Stimulated activated CD8-positive, alpha-beta memory T cell treated with anti-CD3 and anti-CD28 coated beads, Interleukin-4, amount 100 ng/mL, for 48 hours (primary cell): ENCODE measurements at regions not wholly inside any gene's neighbourhood (a gene's known extent, or its start where the extent isn't known, plus 50 kb on each side); places are given as distances from the start of the nearest gene placed in this dataset.
"Not testable (repeated sequence)": the region's sequence is repeated elsewhere in the genome, so short reads cannot be mapped to it uniquely, and the experiment has no call there.

Experiments used
- DNase-seq: peaks from one replicate; pipeline ENCODE4 v3.0.0-alpha.2; 2020

GRCh38 chr10:21285742-21286331 lies 239.6 kb downstream of the SKIDA1 start:
- no peak for DNase-seq

GRCh38 chr10:21285207-21285606 lies 240.3 kb downstream of the SKIDA1 start:
- DNase-seq: no peak

GRCh38 chr10:21284301-21284700 lies 241.2 kb downstream of the SKIDA1 start:
- DNase-seq: no peak

- DNase-seq: not testable (repeated sequence)
Measured at GRCh38 chr10:21283053-21283452, 242.4 kb downstream of the SKIDA1 start.

GRCh38 chr10:21281765-21282484 lies 243.6 kb downstream of the SKIDA1 start:
- no peak for DNase-seq

GRCh38 chr10:21280971-21281572 lies 244.4 kb downstream of the SKIDA1 start:
- DNase-seq: no peak

GRCh38 chr10:21280037-21280436 lies 245.4 kb downstream of the SKIDA1 start:
- no peak for DNase-seq

- DNase-seq: no peak
Measured at GRCh38 chr10:21279217-21279575, 246.3 kb downstream of the SKIDA1 start.

GRCh38 chr10:21278491-21279216 lies 246.8 kb downstream of the SKIDA1 start:
- peak; percentile 94 for DNase-seq

- no peak for DNase-seq
Measured at GRCh38 chr10:21273400-21273968, 252.0 kb downstream of the SKIDA1 start.

- no peak for DNase-seq
Measured at GRCh38 chr10:21272643-21273399, 252.7 kb downstream of the SKIDA1 start.

GRCh38 chr10:21270976-21271375 lies 254.5 kb downstream of the SKIDA1 start:
- no peak for DNase-seq

GRCh38 chr10:21269289-21269688 lies 256.2 kb downstream of the SKIDA1 start:
- no peak for DNase-seq

GRCh38 chr10:21265622-21266021 lies 259.9 kb downstream of the SKIDA1 start:
- DNase-seq: no peak

GRCh38 chr10:21264271-21264670 lies 261.2 kb downstream of the SKIDA1 start:
- DNase-seq: no peak

- DNase-seq: no peak
Measured at GRCh38 chr10:21263839-21264238, 261.6 kb downstream of the SKIDA1 start.

GRCh38 chr10:21263263-21263803 lies 262.1 kb downstream of the SKIDA1 start:
- no peak for DNase-seq

GRCh38 chr10:21261842-21262294 lies 263.6 kb downstream of the SKIDA1 start:
- DNase-seq: no peak

GRCh38 chr10:21260506-21261149 lies 264.9 kb downstream of the SKIDA1 start:
- DNase-seq: no peak

- no peak for DNase-seq
Measured at GRCh38 chr10:21260066-21260465, 265.4 kb downstream of the SKIDA1 start.

- no peak for DNase-seq
Measured at GRCh38 chr10:21257919-21258318, 267.6 kb downstream of the SKIDA1 start.

GRCh38 chr10:21257191-21257590 lies 268.3 kb downstream of the SKIDA1 start:
- DNase-seq: no peak
